GM19455 (cell line): ENCODE measurements at regions not wholly inside any gene's neighbourhood (a gene's known extent, or its start where the extent isn't known, plus 50 kb on each side); places are given as distances from the start of the nearest gene placed in this dataset.

Experiments used
- ATAC-seq: cut with Tn5 transposase; IDR thresholded peaks from one replicate; pipeline ENCODE4 v1.9.1; 2021; ENCODE audit not compliant: unreplicated experiment

- no peak for ATAC-seq
These were observed 527.4 kb downstream of the HACE1 start for GRCh38 chr6:104332364-104332763.

- no peak for ATAC-seq
These were observed 533.3 kb downstream of the HACE1 start for GRCh38 chr6:104326173-104327001.

- ATAC-seq = no peak
These were observed 534.2 kb downstream of the HACE1 start for GRCh38 chr6:104325341-104326172.

DNA sequence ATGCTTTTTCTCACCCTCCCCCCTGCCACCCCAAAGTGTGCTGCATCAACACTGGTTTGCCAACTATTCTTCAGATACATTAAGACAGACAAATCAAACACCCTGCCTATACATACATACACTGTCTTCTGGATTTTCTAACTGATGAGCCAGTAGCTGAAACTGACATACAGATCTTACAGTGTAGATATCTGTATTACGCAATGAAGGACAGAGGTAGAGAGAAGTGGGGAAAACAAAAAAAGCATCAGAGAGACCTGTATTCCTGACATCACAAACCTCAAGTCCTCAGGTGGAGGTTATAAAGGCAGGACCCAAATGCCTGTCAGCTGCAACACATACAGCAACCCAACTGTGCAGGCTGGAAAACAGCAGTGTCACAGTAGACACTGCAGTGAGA, 535.4 kb downstream of the HACE1 start:
- ATAC-seq = no peak

DNA sequence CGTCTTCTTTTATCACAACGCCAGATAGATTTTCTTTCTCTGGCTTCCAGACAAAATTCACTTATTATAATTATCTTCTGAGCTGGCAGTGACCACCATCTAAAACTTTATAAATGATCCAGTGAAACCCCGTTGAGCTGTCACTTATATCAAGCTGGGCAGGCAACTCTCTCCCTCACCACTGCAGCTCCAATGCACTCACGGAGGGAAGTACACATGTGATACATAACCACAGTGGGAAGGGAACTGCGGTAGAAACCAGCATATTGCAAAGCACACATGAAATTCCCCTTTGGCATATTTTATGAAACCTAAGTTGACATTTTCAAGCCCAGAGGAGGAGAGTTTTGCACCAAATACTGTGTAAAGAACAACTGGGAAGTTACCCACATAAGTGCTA, 536.9 kb downstream of the HACE1 start:
- ATAC-seq = no peak

GRCh38 chr6:104321301-104321700, 538.4 kb downstream of the HACE1 start:
- no peak for ATAC-seq

- ATAC-seq = no peak
These were observed 538.8 kb downstream of the HACE1 start for GRCh38 chr6:104320896-104321295.

DNA sequence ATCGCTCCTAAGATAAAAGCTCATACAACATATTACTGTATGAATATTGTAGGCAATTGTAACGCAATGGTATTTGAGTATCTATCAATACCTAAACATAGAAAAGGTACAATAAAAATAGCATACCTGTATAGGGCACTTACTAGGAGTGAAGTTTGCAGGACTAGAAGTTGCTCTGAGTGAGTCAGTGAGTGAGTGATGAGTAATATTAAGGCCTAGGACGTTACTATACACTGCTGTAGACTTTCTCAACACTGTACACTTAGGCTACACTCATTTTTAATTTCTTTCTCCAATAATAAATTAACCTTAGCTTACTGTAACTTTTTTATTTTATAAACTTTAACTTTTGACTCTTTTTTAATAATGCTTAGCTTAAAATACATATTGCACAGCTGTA, 546.9 kb downstream of the HACE1 start:
- no peak for ATAC-seq

- no peak for ATAC-seq
These were observed 553.5 kb downstream of the HACE1 start for GRCh38 chr6:104306211-104306610.

GRCh38 chr6:104305206-104305605, 554.5 kb downstream of the HACE1 start:
- ATAC-seq = no peak

DNA sequence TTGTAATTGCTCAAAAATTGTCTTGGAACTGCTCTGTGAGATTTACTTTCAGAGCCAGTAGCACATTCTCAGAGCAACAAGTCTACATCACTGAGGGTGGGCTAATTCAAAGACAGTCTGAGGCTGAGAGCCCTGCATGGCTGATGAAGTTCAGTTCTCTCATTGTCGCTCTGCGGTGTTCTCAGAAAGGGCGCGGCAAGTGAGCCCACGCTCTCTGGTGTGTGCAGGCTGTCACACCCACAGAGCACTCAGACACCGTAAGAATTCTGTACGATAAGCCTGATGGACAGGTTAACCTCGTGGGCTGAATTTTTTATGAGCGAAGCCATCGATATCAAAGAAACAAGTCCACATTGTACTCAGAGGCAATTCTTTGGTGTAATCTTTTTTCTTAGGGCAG, 557.8 kb downstream of the HACE1 start:
- no peak for ATAC-seq

DNA sequence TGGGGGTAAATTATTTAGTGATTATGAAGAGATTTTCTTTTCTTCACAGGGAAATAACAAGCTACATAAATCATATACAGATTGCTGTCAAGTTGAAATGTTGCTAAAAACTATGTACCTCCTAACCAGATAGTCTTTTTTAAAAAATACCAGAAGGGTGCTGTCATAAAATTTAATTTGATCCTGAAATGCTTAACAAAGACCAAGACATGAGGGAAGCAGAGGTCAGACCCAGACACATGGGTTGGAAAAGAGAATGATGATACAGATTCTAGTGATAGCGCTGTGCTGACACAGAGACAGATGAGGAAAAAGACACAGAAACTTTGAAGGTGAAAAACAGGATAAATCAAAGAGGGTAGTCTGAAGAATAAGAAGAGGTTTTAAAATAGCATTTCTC, 573.1 kb downstream of the HACE1 start:
- no peak for ATAC-seq

DNA sequence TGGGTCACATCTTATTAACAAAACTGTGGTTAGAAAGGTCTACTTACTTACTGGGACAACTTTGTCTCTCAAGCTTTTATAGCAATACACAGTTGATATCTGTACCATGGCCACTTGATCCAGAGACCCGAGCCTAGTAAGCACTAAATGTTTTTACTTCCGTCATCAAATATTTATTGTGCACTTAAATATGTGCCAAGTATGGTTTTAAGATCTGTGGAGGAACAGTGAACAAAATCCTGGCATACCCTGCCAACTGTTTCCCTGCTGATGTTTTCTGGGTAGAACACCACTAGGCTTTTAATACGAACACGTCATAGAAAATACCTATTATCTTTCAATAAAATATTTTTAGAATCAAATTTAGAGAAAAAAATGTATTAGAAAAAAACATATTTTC, 574.8 kb downstream of the HACE1 start:
- no peak for ATAC-seq

DNA sequence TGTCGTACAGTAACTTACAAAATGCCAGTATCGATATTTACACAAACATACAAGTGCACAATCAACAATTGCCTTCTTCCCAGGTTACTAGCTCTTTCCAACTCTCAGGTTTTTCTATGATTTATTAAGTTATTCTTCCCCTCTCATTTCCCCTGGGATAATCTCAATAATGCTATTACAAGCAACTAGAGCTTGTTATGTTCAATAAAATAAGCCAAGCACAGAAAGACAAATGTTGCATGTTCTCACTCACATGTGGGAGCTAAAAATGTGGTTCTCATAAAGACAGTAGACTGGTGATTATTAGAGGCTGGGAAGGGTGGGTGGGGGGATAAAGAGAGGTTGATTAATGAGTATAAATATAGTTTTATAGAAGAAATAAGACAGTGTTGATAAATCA, 577.1 kb downstream of the HACE1 start:
- ATAC-seq = no peak

- ATAC-seq = no peak
These were observed 578.3 kb downstream of the HACE1 start for GRCh38 chr6:104281370-104281769.

DNA sequence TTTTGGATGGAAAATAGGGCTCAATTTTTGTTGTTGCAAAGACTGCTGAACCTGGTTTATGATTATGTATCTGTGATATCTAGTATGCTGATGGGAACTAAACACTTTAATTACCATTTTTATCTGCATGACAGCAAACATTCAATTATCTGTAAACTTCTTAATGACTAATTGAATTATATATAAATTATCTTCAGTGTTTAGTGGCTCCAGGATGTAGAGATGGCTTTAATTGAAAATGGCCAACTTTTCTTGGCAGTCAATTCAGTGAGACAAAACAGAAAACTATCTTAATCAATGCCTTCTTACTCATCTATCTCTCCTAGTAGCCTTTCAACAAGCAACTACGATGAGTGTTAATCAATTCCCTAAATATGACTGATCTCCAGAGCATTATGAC, 591.3 kb downstream of the HACE1 start:
- no peak for ATAC-seq

DNA sequence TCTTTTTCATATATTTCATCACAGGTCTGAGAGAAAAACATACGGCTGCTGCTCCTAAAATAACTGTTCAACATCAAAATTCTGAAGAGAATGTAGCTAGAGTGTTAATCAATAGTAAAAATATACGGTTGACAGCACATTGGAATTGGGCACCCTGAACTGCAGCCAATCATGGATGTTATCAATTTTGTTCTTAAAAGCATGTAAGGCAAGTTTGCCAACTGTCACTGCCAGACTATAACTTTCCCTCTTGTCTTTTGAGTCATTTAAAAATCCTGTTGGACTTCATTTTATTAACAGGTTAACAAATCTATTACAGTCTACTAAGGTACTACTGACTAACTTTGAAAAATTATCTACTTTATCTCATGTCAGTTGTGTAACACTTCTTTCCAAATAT, 592.8 kb downstream of the HACE1 start:
- ATAC-seq = no peak

GRCh38 chr6:104256646-104257045, 603.1 kb downstream of the HACE1 start:
- ATAC-seq = no peak

- no peak for ATAC-seq
These were observed 606.5 kb downstream of the HACE1 start for GRCh38 chr6:104253236-104253635.

DNA sequence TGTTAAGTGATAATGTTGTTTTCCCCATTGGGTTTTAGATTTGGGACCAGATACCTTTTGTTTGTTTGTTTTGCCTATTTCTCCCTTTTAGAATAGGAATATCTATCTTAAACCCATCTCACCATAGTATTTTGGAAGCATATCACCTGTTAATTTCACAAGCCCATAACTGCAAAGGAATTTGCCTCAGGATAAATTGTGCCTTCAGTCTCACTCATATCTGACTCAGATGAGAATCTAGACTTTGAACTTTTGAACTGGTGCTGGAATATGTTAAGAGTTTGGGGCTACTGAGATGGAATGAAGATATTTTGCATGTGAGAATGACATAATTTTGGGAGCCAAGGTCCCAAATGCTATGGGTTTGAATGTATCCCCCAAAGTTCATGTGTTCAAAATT, 607.4 kb downstream of the HACE1 start:
- ATAC-seq = no peak

DNA sequence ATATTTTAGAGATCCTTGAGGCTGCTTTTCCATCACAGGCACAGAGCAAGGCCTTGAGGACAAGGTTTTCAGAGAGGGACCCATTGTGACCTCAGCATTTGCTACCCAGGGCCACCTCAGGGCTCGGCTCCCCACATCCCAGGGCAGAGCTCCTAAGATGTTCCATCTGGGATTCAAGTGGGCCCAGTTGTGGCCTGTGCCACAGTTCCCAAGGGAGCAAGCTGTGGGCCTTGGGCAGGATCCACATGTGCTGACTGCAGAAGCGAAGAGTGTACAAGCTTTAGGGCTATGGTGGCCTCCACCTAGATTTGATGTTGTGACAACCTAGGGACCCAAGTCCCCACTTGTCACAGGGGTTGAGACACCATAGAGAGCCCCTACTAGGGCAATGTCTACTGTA, 608.1 kb downstream of the HACE1 start:
- no peak for ATAC-seq

- no peak for ATAC-seq
These were observed 618.9 kb downstream of the HACE1 start for GRCh38 chr6:104240865-104241264.
